GM12873 (cell line): ENCODE measurements at regions not wholly inside any gene's neighbourhood (a gene's known extent, or its start where the extent isn't known, plus 50 kb on each side); places are given as distances from the start of the nearest gene placed in this dataset.

Source experiments
- TF ChIP-seq, protein P1 (sequence below): IDR thresholded peaks from 2 replicates; pipeline ENCODE4 v1.5.1; 2012; ENCODE audit warnings: low read depth, mild to moderate bottlenecking, moderate library complexity, low read length, control low read depth; ENCODE audit not compliant: insufficient read depth; ENCODE audit errors: missing control alignments

DNA sequence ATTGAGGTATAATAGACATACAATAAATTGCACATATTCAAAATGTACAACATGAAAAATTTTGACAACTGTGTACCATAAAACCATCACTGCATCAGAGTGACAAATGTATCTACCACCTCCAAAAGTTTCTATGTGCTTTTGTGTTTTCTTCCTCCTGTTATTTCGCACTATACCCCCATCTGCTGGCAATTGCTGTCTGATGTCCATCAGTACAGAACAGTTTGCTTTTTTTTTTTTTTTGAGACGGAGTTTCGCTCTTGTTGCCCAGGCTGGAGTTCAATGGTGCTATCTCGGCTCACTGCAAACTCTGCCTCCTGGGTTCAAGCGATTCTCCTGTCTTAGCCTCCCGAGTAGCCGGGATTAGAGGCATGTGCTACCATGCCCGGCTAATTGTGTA, 154.3 kb upstream of the GIMD1 start:
- TF ChIP-seq, protein P1, sequence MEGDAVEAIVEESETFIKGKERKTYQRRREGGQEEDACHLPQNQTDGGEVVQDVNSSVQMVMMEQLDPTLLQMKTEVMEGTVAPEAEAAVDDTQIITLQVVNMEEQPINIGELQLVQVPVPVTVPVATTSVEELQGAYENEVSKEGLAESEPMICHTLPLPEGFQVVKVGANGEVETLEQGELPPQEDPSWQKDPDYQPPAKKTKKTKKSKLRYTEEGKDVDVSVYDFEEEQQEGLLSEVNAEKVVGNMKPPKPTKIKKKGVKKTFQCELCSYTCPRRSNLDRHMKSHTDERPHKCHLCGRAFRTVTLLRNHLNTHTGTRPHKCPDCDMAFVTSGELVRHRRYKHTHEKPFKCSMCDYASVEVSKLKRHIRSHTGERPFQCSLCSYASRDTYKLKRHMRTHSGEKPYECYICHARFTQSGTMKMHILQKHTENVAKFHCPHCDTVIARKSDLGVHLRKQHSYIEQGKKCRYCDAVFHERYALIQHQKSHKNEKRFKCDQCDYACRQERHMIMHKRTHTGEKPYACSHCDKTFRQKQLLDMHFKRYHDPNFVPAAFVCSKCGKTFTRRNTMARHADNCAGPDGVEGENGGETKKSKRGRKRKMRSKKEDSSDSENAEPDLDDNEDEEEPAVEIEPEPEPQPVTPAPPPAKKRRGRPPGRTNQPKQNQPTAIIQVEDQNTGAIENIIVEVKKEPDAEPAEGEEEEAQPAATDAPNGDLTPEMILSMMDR: no peak

- TF ChIP-seq, protein P1: no peak
Measured at GRCh38 chr4:106512706-106513105, 144.1 kb upstream of the GIMD1 start.

DNA sequence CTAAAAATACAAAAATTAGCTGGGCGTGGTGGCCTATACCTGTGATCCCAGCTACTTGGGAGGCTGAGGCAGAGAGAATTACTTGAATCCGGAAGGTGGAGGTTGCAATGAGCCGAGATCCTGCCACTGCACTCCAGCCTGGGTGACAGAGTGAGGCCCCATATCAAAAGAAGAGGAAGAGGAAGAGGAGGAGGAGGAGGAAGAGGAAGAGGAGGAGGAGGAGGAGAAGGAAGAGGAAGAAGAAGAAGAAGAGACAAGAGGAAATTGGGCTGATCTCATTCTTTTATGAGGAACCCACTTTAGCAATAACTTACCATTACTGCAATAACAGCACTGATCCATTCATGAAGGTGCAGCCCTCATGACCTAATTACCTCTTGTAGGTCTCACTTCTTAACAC, 138.9 kb upstream of the GIMD1 start:
- TF ChIP-seq, protein P1: no peak

GRCh38 chr4:106503116-106504050, 134.8 kb upstream of the GIMD1 start:
- TF ChIP-seq, protein P1: no peak

- TF ChIP-seq, protein P1: peak; percentile 80
Measured at GRCh38 chr4:106502106-106502699, 133.6 kb upstream of the GIMD1 start.

DNA sequence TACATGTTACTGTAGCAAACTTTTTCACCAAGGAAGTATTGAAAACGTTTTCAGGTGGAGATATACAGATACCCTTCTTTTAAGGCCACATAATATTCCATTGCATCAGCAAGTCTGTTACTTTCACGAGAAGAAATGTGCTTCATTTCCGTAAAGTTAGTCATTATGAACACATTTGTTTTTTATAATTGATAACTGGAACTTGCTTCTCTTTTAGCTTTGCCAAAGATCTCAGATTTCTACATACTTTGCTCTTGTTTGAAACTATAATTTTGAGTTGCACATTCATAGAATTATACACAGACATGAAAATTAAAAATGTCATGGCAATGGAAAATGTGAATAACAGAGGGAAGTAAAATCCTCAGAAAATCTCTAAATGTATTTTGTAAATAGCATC, 128.7 kb upstream of the GIMD1 start:
- TF ChIP-seq, protein P1: no peak

- TF ChIP-seq, protein P1: no peak
Measured at GRCh38 chr4:106496061-106496460, 127.5 kb upstream of the GIMD1 start.
